D721Med (cell line): ENCODE measurements at regions not wholly inside any gene's neighbourhood (a gene's known extent, or its start where the extent isn't known, plus 50 kb on each side); places are given as distances from the start of the nearest gene placed in this dataset.

Experiments
- DNase-seq: peaks from one replicate; pipeline ENCODE4 v3.0.0; 2011; ENCODE audit warnings: low spot score; ENCODE audit not compliant: insufficient read length
- FAIRE-seq: peaks from 2 replicates; lab custom pipeline; 2011; peaks lifted over from hg19 to GRCh38; lab: Jason Lieb, UNC
- CTCF ChIP-seq: IDR thresholded peaks from 2 replicates; pipeline ENCODE4 v1.5.1; 2012; ENCODE audit warnings: mild to moderate bottlenecking, control low read depth; ENCODE audit not compliant: insufficient read depth; ENCODE audit errors: missing control alignments

GRCh38 chr5:96256795-96257470, 176.1 kb downstream of the PCSK1 start:
- peak; percentile 37 for TF ChIP-seq CTCF
- FAIRE-seq, result peak; percentile 90
- DNase-seq, result no peak

DNA sequence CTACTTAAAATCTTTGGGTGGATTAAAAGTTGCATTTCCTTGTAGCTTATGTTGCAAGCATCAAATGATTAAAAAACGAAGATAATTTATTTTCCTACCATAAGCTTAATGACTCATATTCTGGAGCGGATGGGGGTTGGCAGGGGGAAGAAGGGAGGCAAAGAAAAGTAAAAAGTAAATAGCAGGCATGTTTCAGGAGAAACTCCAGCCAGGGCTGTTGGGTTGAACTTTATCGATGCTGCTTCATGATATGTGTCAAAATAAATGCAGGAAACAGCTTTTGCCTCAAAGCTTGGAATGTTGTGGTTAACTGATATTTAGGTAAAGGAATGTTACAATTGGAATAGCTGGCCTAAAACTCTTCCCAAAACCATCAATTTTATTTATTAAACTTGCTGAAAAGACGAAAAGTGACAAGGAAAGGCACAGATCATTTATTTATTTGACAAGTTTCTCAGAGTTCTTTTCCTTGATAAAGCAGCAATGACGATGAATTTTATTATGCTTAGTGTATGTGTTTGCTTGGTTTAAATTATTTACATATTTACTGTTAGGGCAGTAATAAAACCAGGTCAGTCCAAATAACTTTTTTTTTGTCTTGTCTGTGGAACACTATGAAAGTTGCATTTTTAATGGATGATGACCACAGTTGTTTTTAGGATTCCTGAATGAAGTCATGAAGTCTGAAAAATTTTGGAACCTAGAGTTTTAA, 177.9 kb downstream of the PCSK1 start:
- no peak for FAIRE-seq

DNA sequence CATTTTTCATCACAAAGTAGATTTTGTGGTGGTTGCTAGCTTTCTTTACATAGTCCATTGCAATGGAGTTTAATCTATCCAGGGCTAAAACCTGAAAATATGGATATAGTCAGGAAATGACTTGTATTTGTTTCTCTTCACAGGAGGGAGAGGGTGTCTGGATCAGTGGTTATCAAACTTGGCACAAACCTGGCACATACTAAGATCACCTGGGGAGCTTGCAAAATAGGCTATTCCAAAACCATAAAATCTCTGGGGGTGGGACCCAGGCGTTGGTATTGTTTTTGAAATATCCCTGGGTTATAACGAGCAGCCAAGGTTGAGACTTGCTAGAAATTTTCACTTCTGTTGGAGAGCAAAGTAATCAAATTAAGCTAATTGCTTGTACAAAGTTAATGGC, 179.9 kb downstream of the PCSK1 start:
- FAIRE-seq (no peak), DNase-seq (no peak)
- TF ChIP-seq CTCF, result no peak

More for the DNA sequence above, 177.9 kb downstream of the PCSK1 start:
- no peak for TF ChIP-seq CTCF
- DNase-seq, result no peak

DNA sequence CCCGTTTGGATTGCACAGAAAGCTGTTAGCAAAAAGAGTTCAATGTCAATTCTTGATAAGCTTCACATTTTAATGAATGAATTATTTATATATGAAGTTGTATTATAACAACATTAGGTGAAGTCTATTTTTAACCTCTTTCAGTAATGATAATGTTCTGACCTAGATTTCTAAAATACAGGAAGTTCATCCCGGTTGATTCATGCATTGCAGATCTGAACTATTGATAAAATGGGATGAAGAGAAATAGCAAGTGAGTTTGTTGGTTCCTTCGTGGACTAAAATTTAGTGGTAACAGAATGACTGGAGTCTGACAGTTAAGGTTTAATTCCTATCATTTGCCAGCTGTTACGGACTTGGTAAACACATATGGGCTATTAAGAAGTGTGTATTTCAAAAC, 180.5 kb downstream of the PCSK1 start:
- no peak for FAIRE-seq

DNA sequence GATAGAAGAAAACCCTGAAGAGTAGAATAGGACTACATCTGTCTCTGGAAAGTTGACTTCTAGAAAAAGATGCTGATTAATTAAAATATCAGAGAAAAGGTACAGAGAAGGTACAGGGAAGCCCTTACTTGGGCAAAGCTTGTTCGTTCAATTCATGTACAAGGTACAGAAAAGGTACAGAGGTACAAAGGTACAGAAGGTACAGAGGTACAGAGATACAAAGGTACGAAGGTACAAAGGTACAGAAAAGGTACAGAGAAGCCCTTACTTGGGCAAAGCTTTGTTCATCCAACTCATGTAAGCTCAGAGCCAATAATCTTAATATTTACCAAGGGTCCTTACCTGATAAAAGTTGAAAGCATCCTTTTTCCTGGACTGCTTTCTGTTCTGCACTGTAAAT, 182.3 kb downstream of the PCSK1 start:
- FAIRE-seq, result no peak
- no peak for DNase-seq
- no peak for TF ChIP-seq CTCF

More for the DNA sequence above, 180.5 kb downstream of the PCSK1 start:
- no peak for DNase-seq
- TF ChIP-seq CTCF, result no peak

- no peak for TF ChIP-seq CTCF
- FAIRE-seq (no peak), DNase-seq (no peak)
These were observed 184.9 kb downstream of the PCSK1 start for GRCh38 chr5:96248131-96248530.

DNA sequence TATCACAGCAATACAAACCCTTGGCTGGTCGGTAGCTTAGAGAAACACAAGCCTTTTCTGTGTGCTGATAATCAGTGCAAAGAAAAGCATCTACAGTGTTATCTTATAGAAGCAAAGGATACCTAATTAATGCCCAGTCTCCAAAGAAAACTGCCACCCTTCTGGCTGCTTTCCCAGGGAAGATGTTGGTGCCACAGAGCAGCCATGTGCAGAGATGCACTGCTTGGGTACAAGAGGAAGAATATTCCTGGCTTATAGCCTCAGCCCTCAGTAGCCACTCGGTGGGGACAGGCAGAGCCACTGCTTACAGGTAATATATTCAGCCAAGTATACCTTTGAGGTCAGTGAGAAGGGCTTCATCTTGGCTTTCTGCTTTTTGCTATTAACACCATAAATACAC, 185.3 kb downstream of the PCSK1 start:
- FAIRE-seq (no peak), DNase-seq (no peak)
- no peak for TF ChIP-seq CTCF
